ENCODE measurements at regions not wholly inside any gene's neighbourhood (a gene's known extent, or its start where the extent isn't known, plus 50 kb on each side); places are given as distances from the start of the nearest gene placed in this dataset.

DNA sequence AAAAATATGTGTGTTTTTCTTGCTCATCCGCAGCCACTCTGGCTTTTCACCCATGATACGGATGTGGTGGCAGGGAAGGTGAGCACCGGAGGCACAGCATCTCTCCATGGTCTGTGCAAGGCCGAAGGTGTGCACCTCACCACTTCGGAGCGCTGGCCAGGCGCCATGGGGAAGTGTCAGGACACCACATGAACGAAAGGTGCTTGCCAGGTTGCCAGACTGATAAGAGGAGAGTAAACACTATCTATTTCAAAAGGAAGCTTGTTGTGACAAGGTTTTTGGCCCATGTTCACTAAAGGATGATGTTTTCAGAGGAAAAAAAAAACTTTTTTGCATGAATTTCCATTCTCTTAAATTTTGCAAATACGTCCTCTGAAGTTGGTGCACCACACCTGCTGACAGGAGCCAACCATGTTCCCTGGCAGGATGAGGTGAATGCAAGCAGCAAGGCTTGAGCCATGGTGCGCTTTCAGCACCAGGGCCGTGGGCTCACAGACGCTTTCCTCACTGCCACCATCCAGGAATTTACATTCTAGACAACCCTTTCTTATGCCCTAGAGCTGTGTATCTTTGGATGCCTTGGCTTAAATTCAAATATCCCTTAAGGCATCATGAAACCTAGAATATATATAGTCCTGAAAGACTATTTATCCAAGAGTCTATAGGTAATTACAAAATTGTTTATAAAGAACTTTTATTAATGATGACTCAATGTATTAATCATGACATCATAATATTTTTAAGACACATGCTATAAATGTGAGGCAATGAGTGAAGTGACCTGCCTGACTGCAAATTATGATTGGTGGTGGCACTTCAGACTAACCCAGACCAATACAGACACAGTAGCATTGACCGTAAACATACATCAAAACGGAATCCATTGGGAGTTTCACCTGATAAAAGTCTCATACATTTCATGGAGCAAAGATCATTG lies 234.5 kb downstream of the TFAP2A start:
- H3K27me3 ChIP-seq = no peaks in the 10 kb centered on the region
- no peaks in the 10 kb centered on the region for H3K4me1 ChIP-seq
- no peak for TF ChIP-seq POLR2A (IDR thresholded peaks at IDR 0.05)
- no peak for TF ChIP-seq CTCF (IDR thresholded peaks at IDR 0.05)
- TF ChIP-seq POLR2AphosphoS5 (IDR thresholded peaks at IDR 0.05; ENCODE audit: insufficient read depth in 1 of 2, low read depth in 1 of 2) = no peak
- intact Hi-C loops (cut with DNase I) = no loop called here
- H3K27ac ChIP-seq = no peak overlapping the region
- H3K36me3 ChIP-seq = no peaks in the 10 kb centered on the region
- H3K4me3 ChIP-seq = no peak overlapping the region
- DNase-seq (ENCODE audit: extremely low spot score in 2 of 2) = no peak
- H3K9me3 ChIP-seq = no peaks in the 10 kb centered on the region

- no peak overlapping the region for H3K27ac ChIP-seq
- H3K36me3 ChIP-seq = no peaks in the 10 kb centered on the region
Observed at GRCh38 chr6:10177704-10178103, 237.2 kb downstream of the TFAP2A start.

DNA sequence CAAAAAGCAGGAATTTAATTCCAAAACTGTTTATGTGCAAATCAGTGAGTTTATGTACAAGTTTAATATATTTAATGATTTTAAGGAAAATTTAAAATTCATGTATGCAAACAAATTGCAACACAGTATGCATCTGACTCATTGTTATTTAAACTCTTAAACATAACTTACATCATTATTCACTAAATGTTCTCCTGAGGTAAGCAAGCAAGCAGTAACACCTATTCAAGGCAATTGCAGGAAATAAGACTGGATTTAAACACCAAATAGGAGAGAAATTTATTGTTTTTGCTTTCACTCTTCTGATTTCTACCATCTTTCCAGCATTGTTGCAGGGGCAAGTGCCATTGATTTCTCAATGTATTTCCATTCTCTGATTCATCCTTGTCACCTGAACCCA lies 239.5 kb downstream of the TFAP2A start:
- Histone ChIP-seq H3K27ac (no peak overlapping the region), H3K36me3 (no peaks in the 10 kb centered on the region), H3K9me3 (no peaks in the 10 kb centered on the region), H3K4me3 (no peak overlapping the region), H3K27me3 (no peaks in the 10 kb centered on the region), H3K4me1 (no peaks in the 10 kb centered on the region)
- intact Hi-C loops (cut with DNase I) = no loop called here
- TF ChIP-seq CTCF (IDR thresholded peaks at IDR 0.05) (no peak), POLR2AphosphoS5 (IDR thresholded peaks at IDR 0.05; ENCODE audit: insufficient read depth in 1 of 2, low read depth in 1 of 2) (no peak), POLR2A (IDR thresholded peaks at IDR 0.05) (no peak)
- no peak for DNase-seq (ENCODE audit: extremely low spot score in 2 of 2)

More at GRCh38 chr6:10177704-10178103, 237.2 kb downstream of the TFAP2A start:
- H3K4me1 ChIP-seq = no peaks in the 10 kb centered on the region
- H3K9me3 ChIP-seq = no peaks in the 10 kb centered on the region
- TF ChIP-seq POLR2A (IDR thresholded peaks at IDR 0.05) = no peak
- no peak for TF ChIP-seq CTCF (IDR thresholded peaks at IDR 0.05)
- TF ChIP-seq POLR2AphosphoS5 (IDR thresholded peaks at IDR 0.05; ENCODE audit: insufficient read depth in 1 of 2, low read depth in 1 of 2) = no peak
- DNase-seq (ENCODE audit: extremely low spot score in 2 of 2) = no peak
- no peak overlapping the region for H3K4me3 ChIP-seq
- intact Hi-C loops (cut with DNase I) = no loop called here
- no peaks in the 10 kb centered on the region for H3K27me3 ChIP-seq

- no peak overlapping the region for H3K4me3 ChIP-seq
Observed at GRCh38 chr6:10174761-10175160, 240.1 kb downstream of the TFAP2A start.

More at GRCh38 chr6:10174761-10175160, 240.1 kb downstream of the TFAP2A start:
- no peak for DNase-seq (ENCODE audit: extremely low spot score in 2 of 2)
- TF ChIP-seq POLR2AphosphoS5 (IDR thresholded peaks at IDR 0.05; ENCODE audit: insufficient read depth in 1 of 2, low read depth in 1 of 2) (no peak), CTCF (IDR thresholded peaks at IDR 0.05) (no peak), POLR2A (IDR thresholded peaks at IDR 0.05) (no peak)
- no peaks in the 10 kb centered on the region for H3K27me3 ChIP-seq
- no peaks in the 10 kb centered on the region for H3K9me3 ChIP-seq
- no peaks in the 10 kb centered on the region for H3K4me1 ChIP-seq
- intact Hi-C loops (cut with DNase I) = no loop called here
- no peaks in the 10 kb centered on the region for H3K36me3 ChIP-seq
- no peak overlapping the region for H3K27ac ChIP-seq

Data from vagina (tissue), 2 donors.